NCI-H1694 treated with DMSO at 0.1 percent for 48 hours (cell line): ENCODE measurements at regions not wholly inside any gene's neighbourhood (a gene's known extent, or its start where the extent isn't known, plus 50 kb on each side); places are given as distances from the start of the nearest gene placed in this dataset.
"Not testable (repeated sequence)": the region's sequence is repeated elsewhere in the genome, so short reads cannot be mapped to it uniquely, and the experiment has no call there.

Experiments
- DNase-seq: peaks from one replicate; lab custom pipeline; 2025; lab: John Stamatoyannopoulos, UW

DNA sequence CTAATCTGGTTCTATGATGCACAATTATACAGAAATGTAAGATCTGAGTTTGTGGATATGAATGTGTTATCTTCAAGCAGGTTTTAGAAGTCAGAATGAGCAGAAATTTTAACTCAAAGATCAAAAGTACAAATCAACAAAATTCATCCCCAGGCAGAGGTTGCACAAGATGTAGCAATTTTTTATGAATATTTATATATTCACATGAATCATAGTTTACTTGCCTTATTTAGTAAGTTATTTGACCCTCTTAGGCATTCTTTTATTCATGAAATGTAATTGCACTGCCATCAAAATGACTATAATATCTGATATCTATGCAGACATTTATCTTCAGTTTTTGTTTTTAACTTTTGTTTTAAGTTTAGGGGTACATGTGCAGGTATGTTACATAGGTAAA, 103.1 kb upstream of the DAZL start:
- no peak for DNase-seq

DNA sequence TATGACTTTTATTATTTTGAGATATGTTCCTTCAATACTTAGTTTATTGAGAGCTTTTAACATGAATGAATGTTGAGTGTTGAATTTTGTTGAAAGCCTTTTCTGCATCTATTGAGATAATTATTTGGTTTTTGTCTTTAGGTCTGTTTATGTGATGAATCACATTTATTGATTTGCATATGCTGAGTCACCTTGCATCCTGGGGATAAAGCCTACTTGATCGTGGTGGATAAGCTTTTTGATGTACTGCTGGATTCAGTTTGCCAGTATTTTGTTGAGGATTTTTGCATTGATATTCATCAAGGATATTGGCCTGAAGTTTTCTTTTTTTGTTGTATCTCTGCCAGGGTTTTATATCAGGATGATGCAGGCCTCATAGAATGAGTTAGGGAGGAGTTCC, 106.5 kb upstream of the DAZL start:
- DNase-seq = not testable (repeated sequence)

DNA sequence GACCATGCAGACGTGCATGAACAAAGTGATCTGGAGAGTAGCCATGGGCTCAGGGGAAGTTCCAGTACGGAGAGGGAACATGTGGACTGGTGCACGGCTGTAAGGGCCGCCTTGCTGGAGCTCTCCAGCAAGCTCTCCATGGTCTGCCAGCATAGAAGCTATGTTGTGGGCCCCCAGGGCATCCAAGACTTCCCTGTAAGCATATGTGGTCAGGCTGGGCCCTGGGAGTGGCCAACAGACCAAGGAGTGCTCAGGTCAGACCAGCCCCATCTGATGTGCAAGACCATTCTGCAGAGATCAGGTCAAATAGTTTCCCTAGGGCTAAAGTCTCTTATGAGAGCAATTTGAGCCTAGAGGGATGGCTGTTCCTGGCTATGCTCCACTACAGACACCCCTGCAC, 110.1 kb upstream of the DAZL start:
- no peak for DNase-seq

DNA sequence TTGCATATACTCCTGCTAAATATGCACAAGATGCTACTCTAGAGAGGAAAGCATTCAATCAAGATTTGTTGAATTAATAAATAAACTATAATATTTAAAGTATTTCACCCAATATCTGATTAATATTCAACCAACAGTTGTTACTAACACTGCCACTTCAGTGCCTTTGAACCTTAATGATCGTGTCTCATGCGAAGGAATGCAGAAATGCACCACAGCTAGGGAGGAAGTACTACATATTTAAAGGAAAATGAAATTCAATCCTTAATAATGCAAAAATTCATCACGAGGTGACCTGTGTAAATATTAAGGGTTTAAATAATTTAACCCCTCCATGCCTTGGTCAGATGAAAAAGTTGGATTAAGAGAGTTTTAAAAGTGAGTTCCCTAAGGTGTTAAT, 114.2 kb upstream of the DAZL start:
- DNase-seq = no peak

DNA sequence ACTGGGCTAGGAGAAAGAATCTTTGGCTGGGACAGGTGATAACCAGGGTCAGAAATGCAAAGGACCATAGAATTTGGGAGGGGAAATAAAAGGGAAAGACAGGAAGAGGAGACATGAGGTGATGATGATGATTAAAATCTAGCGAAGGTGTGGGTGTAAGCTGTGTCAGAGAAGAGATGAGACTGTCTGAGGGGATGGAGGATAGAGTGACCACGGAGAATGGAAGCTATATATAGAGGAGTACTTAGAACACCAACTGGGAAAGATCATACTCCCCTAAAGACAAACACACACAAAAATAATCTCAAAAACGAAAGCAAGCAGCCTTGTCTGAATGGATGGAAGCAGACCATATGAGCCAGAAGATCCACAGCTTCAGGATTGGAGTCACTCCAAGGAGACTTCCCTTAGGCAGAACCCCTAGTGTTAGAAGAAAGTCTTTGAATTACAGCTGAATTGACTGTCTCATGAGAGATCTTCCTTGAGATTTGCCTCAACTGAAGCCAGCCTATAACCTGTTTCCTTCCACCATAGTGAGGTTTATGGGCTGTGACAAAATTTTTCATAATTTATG, 115.2 kb upstream of the DAZL start:
- no peak for DNase-seq

DNA sequence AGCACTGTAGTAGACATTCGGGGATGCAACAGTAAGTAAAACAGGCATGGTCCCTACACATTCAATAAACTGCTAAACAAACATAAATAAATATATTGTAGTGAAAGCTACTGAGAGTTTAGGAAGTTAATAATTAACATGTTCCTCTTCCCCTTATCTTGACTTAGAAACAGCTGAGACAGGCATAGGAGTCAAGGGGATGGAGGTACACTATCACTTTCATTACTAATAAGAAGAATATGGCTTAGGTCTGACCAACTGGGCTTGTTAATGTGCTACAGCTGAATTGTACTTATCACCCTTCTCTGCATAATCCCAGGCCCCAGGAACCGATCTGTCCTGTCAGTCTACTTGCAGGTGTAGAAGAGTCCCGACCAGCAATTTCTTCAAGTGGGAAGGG, 116.3 kb upstream of the DAZL start:
- no peak for DNase-seq

DNA sequence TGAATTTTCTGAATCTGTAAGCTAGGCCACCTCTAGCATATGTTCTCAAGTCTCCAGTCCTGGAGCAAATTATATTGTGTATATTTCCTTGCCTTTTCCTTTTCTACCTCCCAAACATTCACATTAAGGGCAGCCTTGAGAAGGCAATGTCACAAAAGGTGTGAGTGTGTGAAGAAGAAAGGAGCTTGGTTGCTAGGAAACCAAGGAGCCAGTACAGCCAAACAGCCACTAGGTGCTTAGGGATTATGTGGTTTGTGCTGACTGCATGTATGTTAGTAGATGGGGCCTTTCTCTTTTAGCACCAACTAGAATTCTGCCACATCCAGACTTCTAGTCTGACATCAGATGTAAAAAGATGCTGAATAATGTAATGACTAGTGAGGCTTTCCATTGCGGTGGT, 118.8 kb upstream of the DAZL start:
- DNase-seq = no peak

DNA sequence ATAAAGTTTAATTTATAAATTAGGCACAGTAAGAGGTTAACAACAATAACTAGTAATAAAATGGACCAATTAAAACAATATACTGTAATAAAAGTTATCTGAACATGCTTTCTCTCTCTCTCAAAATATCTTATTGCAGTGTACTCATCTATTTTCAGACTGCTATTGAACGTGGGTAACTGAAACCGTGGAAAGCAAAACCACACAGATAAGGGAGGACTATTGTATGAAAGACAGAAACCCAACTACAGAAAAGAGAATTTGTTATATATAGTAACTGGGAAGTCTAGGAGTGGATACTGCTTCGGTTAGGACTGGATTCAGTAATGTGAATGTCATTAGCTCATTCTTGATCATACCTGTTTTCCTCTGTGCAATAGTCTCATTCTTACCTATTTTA, 119.3 kb upstream of the DAZL start:
- DNase-seq = no peak

DNA sequence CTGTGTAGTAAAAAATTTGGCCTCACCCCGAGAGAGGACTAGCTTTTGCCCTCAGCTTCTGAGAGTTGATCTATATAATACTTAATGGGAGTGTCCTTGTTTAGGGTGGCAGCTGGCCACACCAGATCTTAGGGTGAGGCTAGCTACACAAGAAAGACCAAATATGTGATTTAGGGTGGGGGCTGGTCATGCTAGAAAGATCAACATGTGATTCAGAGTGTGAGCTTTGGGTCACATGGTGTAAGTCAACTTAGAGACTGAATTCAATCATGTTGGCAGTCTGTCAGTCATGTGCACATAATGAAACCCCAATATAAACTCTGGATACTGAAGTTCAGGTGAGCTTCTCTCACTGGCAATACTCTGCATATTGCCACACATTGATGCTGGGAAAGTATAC, 120.7 kb upstream of the DAZL start:
- no peak for DNase-seq

DNA sequence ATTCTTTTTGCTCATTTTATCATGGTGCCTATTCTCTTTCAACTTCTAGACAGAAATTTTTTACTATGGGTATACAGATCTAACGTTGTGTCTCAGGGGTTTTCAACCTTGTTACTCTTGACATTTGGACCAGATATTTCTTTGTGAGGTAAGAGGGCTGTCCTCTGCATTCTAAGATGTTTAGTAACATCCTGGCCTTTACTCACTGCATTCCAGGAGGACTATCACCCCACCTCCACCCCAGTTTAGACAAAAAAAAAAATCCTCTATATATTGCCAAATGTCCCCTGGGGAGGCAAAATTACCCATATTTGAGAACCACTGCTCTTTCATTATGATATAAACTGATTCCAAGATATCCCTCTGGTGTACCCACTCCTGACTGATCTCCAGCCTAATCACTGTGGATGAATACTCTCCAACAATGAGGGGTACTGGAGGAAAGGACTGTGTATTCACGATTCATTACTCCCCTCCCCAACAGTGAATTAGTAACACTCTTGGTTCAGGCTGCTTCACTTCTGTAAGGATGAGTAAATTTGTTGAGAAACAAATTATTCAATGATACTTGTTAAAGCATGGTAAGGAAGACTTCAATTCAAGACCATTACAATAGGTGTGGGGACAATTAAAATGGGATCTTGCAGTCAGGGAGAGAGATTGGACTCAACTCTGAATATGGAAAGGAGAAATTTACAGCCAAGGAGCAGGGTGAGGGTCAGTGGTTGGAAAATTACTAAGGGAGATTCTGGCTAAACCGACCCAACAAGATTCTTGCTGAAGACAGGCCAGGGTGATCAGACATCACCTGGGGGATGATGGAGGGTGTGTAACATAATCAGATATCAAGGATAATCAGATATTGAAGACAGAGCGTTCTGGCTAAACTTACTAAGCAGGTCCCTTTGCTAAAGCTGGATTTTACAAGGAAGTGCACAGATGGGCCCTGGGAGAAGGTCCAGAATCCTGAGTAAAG, 123.8 kb upstream of the DAZL start:
- DNase-seq = no peak

DNA sequence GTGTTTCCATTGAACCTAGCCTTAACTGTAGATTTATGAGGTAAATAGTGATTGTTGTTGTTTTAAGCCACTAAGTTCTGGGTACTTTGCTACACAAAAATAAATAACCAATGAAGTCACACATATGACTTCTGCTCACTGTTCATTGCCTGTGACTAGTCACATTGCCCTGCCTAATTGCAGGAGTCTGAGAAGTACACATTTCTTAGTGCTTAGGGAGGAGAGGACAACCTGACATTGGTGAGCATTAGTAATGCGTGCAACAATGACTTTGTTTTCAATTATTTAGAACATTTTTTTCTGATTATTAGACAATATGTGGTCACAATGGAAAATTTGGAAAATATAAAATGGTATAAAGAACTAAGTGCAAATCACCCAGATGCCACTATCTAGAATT, 133.2 kb upstream of the DAZL start:
- DNase-seq = no peak

DNA sequence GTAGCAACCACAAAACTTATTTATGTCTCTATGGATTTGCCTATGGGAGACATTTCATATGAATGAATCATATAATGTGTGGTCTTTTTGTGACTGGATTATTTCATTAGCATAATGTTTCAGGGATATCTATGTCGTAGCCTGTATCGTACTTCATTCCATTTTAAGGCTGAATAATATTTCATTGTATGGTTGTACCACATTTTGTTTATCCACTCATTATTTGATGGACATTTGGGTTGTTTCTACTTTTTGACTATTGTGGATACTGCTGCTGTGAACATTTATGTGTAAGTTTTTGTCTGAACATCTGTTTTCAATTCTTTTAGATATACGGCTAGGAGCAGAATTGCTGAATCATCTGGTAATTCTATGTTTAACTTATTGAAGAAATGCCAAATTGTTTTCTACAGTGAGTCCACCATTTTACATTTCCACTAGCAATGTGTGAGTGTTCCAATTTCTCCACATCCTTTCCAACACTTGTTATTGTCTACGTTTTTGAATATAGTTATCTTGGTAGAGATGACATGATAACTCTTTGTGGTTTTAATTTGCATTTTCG, 134.4 kb upstream of the DAZL start:
- no peak for DNase-seq

DNA sequence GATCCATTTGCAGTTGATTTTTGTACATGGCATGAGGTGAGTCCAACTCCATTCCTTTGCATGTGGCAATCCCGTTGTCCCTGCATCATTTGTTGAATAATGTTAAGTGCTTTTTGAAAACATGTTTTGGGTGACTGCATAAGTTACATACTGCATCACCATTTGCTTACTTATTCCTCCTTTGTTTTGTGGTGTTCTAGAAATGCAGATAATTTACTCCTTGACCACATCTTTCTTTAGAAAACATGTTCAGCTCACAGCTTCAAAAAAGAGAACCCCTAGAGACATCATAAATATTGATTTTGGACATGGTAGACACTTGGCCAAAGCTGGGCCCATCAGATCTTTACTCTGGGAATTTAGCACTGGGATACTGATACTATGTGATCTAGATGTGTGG, 135.3 kb upstream of the DAZL start:
- no peak for DNase-seq

DNA sequence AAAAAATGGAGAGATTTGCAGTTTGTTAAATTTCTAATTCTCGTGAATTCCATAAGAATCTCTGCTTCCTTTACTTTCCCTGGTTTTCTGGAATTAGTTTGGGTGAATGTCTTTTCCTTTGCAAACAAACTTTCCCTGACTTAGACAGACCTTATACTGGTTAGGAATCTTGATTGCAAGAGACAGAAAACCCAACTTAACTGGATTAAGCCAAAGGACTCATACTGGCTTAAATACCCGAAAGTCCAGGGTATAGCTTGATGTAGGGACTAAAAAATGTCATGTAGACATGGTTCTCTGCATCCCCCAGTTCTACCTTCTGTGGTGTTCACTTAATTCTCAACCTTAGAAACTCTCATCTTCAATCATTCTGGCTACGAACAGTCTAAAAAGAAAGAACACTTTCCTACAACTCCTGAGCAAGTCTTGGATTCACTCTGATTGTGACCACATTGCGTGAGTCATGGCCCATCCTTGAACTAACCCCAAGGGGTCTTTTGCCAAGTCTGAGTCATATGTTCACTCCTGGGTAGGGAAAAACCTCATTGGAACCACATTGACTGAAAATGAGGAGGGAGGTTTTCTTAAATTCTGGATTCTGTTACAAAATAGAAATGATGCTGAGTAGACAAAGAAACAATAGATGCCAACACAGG, 136.0 kb upstream of the DAZL start:
- no peak for DNase-seq

DNA sequence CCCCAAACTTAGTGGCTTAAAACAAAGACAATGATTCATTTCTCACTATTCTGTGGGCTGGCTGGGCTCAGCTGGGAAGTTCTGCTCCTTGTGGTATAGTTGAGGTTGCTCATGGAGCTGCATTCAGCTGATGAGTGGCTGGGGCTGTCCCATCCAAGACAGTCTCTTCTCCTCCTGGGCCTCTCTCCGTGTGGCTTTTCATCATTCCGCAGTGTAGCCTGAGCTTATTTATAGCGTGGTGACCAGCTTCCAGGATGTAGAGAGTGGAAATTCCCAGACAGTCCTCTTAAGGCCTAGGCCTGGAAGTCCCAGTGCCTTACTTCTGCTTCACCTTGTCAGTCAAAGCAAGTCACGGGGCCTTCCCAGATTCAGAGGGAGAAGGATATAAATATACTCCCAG, 136.7 kb upstream of the DAZL start:
- DNase-seq = no peak

DNA sequence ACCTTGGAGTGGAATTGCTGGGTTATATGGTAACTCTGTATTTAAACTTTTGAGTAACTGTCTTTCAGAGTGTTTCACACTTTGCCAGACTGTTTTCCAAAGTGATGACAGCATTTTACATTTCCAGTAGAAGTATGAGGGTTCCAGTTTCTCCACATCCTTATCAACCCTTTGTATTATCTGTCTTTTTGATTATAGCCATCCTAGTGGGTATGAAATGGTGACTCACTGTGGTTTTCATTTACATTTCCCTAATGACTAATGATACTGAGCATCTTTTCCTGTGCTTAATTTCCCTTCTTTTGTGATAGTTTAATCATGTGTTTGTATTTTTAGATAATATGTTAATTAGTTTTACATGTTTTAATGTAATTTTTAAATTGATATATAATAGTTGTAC, 138.1 kb upstream of the DAZL start:
- DNase-seq = no peak

DNA sequence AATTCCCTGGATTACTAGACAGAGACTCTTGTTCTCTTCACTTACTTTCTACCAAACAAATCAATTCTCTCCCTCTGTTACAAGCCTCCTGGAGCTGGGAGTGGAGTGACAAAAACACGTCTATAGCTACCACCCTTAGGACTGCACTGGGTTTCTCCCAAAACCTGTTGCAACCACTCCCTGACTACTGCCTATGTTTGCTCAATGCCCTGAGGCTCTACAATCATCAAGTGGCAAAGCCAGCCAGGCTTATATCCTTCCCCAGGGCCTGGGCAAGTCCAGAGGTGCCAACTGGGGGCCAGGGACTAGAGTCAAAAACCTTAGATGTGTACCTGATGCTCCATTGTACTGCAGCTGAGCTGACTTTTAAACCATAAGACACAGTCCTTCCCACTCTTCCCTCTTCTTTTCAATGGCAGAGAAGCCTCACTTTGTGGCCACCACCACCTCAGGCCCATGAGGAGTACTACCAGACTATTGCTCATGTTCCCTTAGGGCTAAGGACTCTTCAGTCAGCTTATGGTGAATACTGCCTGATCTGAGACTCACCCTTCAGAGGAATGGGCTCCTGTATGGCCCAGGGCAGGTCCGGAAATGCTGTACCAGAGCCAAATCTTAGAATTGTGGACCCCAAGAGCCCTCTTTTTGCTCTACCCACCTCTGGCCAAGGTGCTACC, 125.4 kb upstream of the PLCL2 start:
- no peak for DNase-seq

DNA sequence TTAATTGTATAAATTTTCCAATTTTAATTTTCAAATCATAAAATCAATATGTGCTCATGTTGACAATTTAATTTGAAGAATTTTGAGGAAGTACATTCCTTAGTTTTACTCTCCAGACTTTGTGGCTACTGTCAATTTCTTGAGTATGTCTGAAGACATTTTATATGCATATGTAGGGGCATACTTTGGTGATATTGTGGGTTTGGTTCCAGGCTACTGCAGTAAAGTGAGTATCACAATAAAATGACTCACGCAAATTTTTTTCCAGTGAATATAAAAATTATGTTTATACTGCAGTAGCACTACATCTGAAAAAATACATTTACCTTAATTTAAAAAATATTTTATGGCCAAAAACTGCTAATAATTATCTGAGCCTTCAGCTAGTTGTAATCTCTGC, 123.2 kb upstream of the PLCL2 start:
- DNase-seq = no peak

DNA sequence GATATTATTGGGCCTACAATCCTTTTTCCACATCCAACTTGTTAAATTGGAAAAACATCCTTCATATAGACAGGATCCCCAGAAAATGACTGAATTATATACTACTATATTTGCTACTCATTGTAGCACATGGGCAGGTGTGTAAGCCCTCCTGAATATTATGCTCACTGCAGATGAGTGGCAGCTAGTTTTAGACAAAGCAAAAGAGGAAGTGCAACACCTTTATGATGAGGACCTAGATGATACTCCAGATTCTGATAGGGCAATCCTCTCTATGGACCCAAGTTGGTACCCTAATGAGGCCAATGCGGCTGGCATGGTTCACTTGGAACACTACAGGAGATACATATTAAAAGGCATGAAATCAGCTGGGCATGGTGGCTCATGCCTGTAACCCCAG, 119.1 kb upstream of the PLCL2 start:
- no peak for DNase-seq

DNA sequence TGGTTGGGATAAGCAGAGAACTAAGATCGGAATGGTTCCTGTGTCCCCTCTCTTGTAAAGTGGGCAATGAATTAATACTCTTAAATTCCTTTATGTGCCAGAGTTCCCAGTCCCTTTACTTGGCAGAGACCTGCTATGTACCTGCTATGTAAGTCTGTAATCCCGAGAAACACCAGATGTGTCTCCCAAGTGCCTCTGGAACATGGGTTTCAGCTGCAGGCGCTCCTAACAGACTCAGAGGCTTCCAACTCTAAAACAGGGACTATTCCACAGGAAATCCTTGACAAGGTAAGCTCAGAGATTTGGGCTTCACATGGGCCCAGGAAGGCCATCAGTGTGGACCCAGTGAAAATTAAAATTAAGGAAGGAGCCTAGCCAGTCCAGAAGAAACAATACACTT, 117.7 kb upstream of the PLCL2 start:
- no peak for DNase-seq

DNA sequence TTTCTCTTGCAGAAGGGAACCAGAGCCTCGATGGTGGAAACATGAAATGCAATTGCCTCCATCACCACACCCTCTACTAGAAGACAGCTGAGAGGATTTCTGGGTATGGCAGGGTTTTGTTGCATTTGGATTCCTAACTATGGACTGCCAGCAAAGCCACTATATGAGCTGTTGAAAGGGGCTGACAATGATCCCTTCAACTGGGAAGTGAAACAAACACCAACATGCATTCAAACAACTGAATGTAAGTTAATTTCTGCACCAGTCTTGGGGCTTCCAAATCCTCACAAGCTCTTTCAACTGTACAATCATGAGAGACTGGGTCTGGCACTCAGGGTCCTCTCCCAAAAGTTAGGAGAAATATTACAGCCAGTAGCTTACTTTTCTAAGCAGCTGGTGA, 116.7 kb upstream of the PLCL2 start:
- no peak for DNase-seq

DNA sequence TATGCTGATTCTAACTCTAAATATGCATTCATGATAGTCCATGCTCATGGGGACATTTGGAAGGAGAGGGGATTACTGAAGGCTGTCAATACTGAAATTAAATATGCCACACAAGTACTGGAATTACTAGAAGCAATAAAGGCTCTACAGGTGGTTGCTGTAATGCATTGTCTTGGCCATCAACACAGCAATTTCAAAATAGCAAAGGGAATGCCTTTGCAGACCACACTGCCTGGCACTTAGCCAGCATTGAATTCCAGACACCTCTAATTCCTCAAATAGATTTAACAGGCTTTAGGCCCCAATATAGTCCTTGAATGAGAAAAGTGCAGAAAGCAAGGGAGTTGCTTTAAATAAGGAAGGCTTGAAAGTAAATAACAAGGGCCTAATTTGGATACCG, 115.8 kb upstream of the PLCL2 start:
- DNase-seq = no peak
